Ectodermal cell (in vitro differentiated cells): ENCODE measurements at regions not wholly inside any gene's neighbourhood (a gene's known extent, or its start where the extent isn't known, plus 50 kb on each side); places are given as distances from the start of the nearest gene placed in this dataset.
"Not testable (repeated sequence)": the region's sequence is repeated elsewhere in the genome, so short reads cannot be mapped to it uniquely, and the experiment has no call there.

Experiments used
- H3K27ac ChIP-seq: 2 replicates; pipeline ENCODE4 v1.7.0; 2013; ENCODE audit warnings: mild to moderate bottlenecking, low read depth, low read length; ENCODE audit not compliant: insufficient read depth, poor library complexity, severe bottlenecking
- H3K27me3 ChIP-seq: 2 replicates; pipeline ENCODE4 v1.7.0; 2013; ENCODE audit warnings: mild to moderate bottlenecking, low read length; ENCODE audit not compliant: insufficient read depth, control insufficient read depth, poor library complexity, severe bottlenecking
- H3K36me3 ChIP-seq: one replicate; pipeline ENCODE4 v1.7.0; 2013; ENCODE audit warnings: low read length; ENCODE audit not compliant: control insufficient read depth, insufficient read depth
- H3K4me1 ChIP-seq: one replicate; pipeline ENCODE4 v1.7.0; 2013; ENCODE audit warnings: low read length; ENCODE audit not compliant: control insufficient read depth, insufficient read depth
- H3K4me3 ChIP-seq: 2 replicates; pipeline ENCODE4 v1.7.0; 2013; ENCODE audit warnings: low read depth, low read length, control low read depth; ENCODE audit not compliant: insufficient read depth
- H3K9me3 ChIP-seq: 2 replicates; pipeline ENCODE4 v1.7.0; 2013; ENCODE audit warnings: mild to moderate bottlenecking, low read length, moderate library complexity; ENCODE audit not compliant: control insufficient read depth
- WGBS, 2 experiments: methylation state at CpG; one replicate each; pipeline ENCODE4 v1.1.7; 2013; ENCODE audit warnings: missing lambda C conversion rate in 2 of 2; 5-methylcytosine and 5-hydroxymethylcytosine counted together

- Histone ChIP-seq H3K4me1 (no peaks in the 10 kb centered on the region), H3K4me3 (no peak overlapping the region), H3K27me3 (no peaks in the 10 kb centered on the region), H3K36me3 (no peaks in the 10 kb centered on the region), H3K9me3 (no peaks in the 10 kb centered on the region), H3K27ac (no peak overlapping the region)
- WGBS, 2 experiments, result 92 to 94% methylated on average over 1 of the region's 1 CpG
These were observed 1137.5 kb upstream of the INTU start for GRCh38 chr4:126495163-126495752.

GRCh38 chr4:126512979-126513378 lies 1119.8 kb upstream of the INTU start:
- H3K4me3 ChIP-seq, result no peak overlapping the region
- no peaks in the 10 kb centered on the region for H3K27me3 ChIP-seq
- no peaks in the 10 kb centered on the region for H3K9me3 ChIP-seq
- no peaks in the 10 kb centered on the region for H3K36me3 ChIP-seq
- H3K4me1 ChIP-seq, result no peaks in the 10 kb centered on the region
- H3K27ac ChIP-seq, result no peak overlapping the region
- WGBS, 2 experiments, result 89 to 92% methylated on average over 1 of the region's 1 CpG

- no peaks in the 10 kb centered on the region for H3K4me1 ChIP-seq
- no peak overlapping the region for H3K4me3 ChIP-seq
- no peaks in the 10 kb centered on the region for H3K9me3 ChIP-seq
- H3K27ac ChIP-seq, result no peak overlapping the region
- H3K27me3 ChIP-seq, result no peaks in the 10 kb centered on the region
- no peaks in the 10 kb centered on the region for H3K36me3 ChIP-seq
These were observed 1119.2 kb upstream of the INTU start for GRCh38 chr4:126513596-126513995.

- Histone ChIP-seq H3K27me3 (no peaks in the 10 kb centered on the region), H3K9me3 (no peaks in the 10 kb centered on the region), H3K4me3 (no peak overlapping the region), H3K27ac (no peak overlapping the region), H3K36me3 (no peaks in the 10 kb centered on the region), H3K4me1 (no peaks in the 10 kb centered on the region)
- 80 to 91% methylated on average over 1 of the region's 1 CpG for WGBS, 2 experiments
These were observed 1112.0 kb upstream of the INTU start for GRCh38 chr4:126520731-126521130.

- not testable (repeated sequence) for H3K27ac ChIP-seq, H3K9me3 ChIP-seq, H3K36me3 ChIP-seq, H3K27me3 ChIP-seq, H3K4me3 ChIP-seq, H3K4me1 ChIP-seq
- WGBS, 2 experiments, result 95 to 97% methylated on average over 2 of the region's 2 CpGs
These were observed 1107.4 kb upstream of the INTU start for GRCh38 chr4:126525400-126525799.

GRCh38 chr4:126526335-126526734 lies 1106.4 kb upstream of the INTU start:
- 90 to 100% methylated on average over 2 of the region's 2 CpGs for WGBS, 2 experiments
- H3K27me3 ChIP-seq, result no peaks in the 10 kb centered on the region
- no peak overlapping the region for H3K27ac ChIP-seq
- H3K36me3 ChIP-seq, result no peaks in the 10 kb centered on the region
- H3K4me3 ChIP-seq, result no peak overlapping the region
- no peaks in the 10 kb centered on the region for H3K4me1 ChIP-seq
- H3K9me3 ChIP-seq, result no peaks in the 10 kb centered on the region

GRCh38 chr4:126529997-126530396 lies 1102.8 kb upstream of the INTU start:
- H3K4me3 ChIP-seq, result no peak overlapping the region
- H3K9me3 ChIP-seq, result no peaks in the 10 kb centered on the region
- H3K36me3 ChIP-seq, result no peaks in the 10 kb centered on the region
- H3K27me3 ChIP-seq, result no peaks in the 10 kb centered on the region
- WGBS, 2 experiments, result 98 to 100% methylated on average over 1 to 2 of the region's 2 CpGs
- H3K4me1 ChIP-seq, result peaks cover 5% of the 10 kb centered on the region
- no peak overlapping the region for H3K27ac ChIP-seq

- H3K4me1 ChIP-seq, result peaks cover 5% of the 10 kb centered on the region
- no peak overlapping the region for H3K4me3 ChIP-seq
- H3K9me3 ChIP-seq, result no peaks in the 10 kb centered on the region
- no peak overlapping the region for H3K27ac ChIP-seq
- H3K36me3 ChIP-seq, result no peaks in the 10 kb centered on the region
- H3K27me3 ChIP-seq, result no peaks in the 10 kb centered on the region
These were observed 1101.7 kb upstream of the INTU start for GRCh38 chr4:126530996-126531585.

- 85 to 88% methylated on average over 1 of the region's 1 CpG for WGBS, 2 experiments
- H3K4me3 ChIP-seq, result no peak overlapping the region
- H3K36me3 ChIP-seq, result no peaks in the 10 kb centered on the region
- no peaks in the 10 kb centered on the region for H3K9me3 ChIP-seq
- H3K4me1 ChIP-seq, result peaks cover 5% of the 10 kb centered on the region
- no peak overlapping the region for H3K27ac ChIP-seq
- H3K27me3 ChIP-seq, result no peaks in the 10 kb centered on the region
These were observed 1100.2 kb upstream of the INTU start for GRCh38 chr4:126532527-126532926.

GRCh38 chr4:126533146-126533805 lies 1099.5 kb upstream of the INTU start:
- peaks cover 5% of the 10 kb centered on the region for H3K4me1 ChIP-seq
- no peaks in the 10 kb centered on the region for H3K27me3 ChIP-seq
- no peaks in the 10 kb centered on the region for H3K9me3 ChIP-seq
- no peak overlapping the region for H3K4me3 ChIP-seq
- no peaks in the 10 kb centered on the region for H3K36me3 ChIP-seq
- no peak overlapping the region for H3K27ac ChIP-seq
- 63 to 71% methylated on average over 4 to 5 of the region's 5 CpGs for WGBS, 2 experiments
